ENCODE measurements at regions not wholly inside any gene's neighbourhood (a gene's known extent, or its start where the extent isn't known, plus 50 kb on each side); places are given as distances from the start of the nearest gene placed in this dataset.
A peak's percentile ranks its signal among the peaks of the same experiment; 100 is the strongest.

DNA sequence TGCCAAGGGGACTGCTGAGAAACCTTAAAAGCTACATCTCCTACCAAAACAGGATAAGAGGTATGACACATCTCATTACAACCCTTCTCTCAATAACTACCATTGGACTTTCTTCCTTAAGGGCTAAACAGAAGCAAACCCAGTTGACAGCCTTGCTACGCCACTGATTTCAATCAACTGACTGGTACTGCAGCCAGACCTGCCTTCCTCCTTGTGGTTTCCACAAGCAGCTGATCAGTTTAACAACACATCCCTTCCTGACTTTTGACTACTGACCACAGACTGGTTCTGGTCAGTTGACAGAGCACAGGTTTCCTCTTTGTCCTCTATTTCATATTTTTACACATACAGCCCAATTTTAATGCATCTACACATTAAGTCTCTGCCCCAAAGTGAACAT lies 108.8 kb downstream of the ADAMTS1 start:
- CTCF ChIA-PET: no interaction called here
- POLR2A ChIA-PET: no interaction called here
- Histone ChIP-seq H3K79me2 (ENCODE audit: control insufficient read depth, insufficient read depth, low read length) (no peaks in the 10 kb centered on the region), H3K36me3 (replicated peaks in 1 of 2; ENCODE audit: control extremely low read depth in 1 of 2, control insufficient read depth in 1 of 2, extremely low read depth in 1 of 2, insufficient read depth in 2 of 2, low read length in 1 of 2) (no peaks in the 10 kb centered on the region), H4K20me1 (ENCODE audit: control insufficient read depth, insufficient read depth, low read length, poor library complexity, severe bottlenecking) (no peaks in the 10 kb centered on the region), H2AFZ (ENCODE audit: insufficient read depth, low read depth, low read length, poor library complexity, severe bottlenecking) (no peak overlapping the region), H3K27me3 (replicated peaks in 1 of 4; ENCODE audit: control extremely low read depth in 1 of 4, control insufficient read depth in 3 of 4, insufficient read depth in 4 of 4, low read length in 3 of 4) (peaks cover 0 to 3% (median 0%) of the 10 kb centered on the region in 4 experiments), H3K9ac (ENCODE audit: low read length) (no peak overlapping the region), H3K27ac (ENCODE audit: low read length in 2 of 2) (no peak overlapping the region), H3K4me3 (ENCODE audit: control extremely low read depth in 1 of 5, extremely low read depth in 1 of 5, insufficient read depth in 1 of 5, low read depth in 2 of 5, low read length in 4 of 5) (no peak overlapping the region), H3K4me2 (replicated peaks; ENCODE audit: low read depth, low read length, poor library complexity, severe bottlenecking) (no peak overlapping the region), H3K9me3 (ENCODE audit: control extremely low read depth in 1 of 3, control insufficient read depth in 2 of 3, insufficient read depth in 1 of 3, low read length in 2 of 3) (no peaks in the 10 kb centered on the region), H3K4me1 (ENCODE audit: control insufficient read depth in 2 of 2, insufficient read depth in 2 of 2, low read length in 2 of 2) (no peaks in the 10 kb centered on the region)
- Mint-ChIP-seq H3K27me3 (no peaks in the 10 kb centered on the region), H3K4me1 (no peaks in the 10 kb centered on the region), H3K27ac (no peak overlapping the region), H3K9me3 (ENCODE audit: insufficient read depth) (peaks cover 2% of the 10 kb centered on the region), H3K4me3 (no peak overlapping the region)
- no peak for ATAC-seq (ENCODE audit: low read depth)
- intact Hi-C loops (cut with micrococcal nuclease): no loop called here
- 86% methylated on average over 1 of the region's 1 CpG for whole genome bisulfite sequencing (ENCODE audit: insufficient coverage)
- no peak for DNase-seq
- TF ChIP-seq, protein P1, sequence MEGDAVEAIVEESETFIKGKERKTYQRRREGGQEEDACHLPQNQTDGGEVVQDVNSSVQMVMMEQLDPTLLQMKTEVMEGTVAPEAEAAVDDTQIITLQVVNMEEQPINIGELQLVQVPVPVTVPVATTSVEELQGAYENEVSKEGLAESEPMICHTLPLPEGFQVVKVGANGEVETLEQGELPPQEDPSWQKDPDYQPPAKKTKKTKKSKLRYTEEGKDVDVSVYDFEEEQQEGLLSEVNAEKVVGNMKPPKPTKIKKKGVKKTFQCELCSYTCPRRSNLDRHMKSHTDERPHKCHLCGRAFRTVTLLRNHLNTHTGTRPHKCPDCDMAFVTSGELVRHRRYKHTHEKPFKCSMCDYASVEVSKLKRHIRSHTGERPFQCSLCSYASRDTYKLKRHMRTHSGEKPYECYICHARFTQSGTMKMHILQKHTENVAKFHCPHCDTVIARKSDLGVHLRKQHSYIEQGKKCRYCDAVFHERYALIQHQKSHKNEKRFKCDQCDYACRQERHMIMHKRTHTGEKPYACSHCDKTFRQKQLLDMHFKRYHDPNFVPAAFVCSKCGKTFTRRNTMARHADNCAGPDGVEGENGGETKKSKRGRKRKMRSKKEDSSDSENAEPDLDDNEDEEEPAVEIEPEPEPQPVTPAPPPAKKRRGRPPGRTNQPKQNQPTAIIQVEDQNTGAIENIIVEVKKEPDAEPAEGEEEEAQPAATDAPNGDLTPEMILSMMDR (IDR thresholded peaks at IDR 0.05): no peak
- no peak for TF ChIP-seq EZH2 (IDR thresholded peaks at IDR 0.05; ENCODE audit: borderline replicate concordance, insufficient read depth, low read depth, low read length, poor library complexity, severe bottlenecking)

DNA sequence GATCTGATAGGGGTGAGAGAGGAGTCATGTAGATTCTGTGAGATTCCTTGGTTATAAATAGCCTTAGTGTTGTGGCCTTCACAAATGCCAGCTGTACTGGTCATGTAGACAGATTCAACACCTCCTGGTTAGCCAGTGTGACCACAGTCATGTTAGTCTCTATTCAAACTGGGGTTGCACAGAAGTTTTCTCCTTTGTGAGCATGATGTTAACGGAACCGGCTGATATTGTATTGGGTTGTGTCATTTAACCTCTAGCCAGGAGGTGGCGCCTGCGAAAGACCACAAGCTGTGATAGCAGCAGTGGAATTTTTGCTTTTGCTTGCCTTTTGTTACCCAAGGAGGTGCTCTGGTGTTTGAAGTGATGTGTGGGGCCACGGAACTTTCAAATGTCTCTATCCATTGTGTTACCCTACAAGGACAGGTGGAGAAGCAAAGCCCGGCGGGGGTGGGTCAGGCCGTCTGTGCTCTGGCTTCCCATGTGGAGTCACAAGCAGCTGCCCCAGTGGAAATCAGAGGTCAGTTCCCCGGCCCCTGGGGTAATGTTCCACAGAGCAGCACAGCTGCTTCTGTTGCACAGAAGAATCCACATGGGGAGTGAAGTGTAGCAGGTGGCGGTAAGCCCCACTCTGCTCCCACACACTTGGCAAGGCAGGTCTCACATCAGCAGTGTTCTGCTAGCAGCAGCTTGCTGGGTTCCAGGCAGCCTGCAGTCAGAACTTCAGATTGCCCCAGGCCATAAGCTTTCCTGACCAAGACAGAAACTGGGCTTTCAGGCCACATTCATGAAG lies 112.6 kb downstream of the ADAMTS1 start:
- Histone ChIP-seq H3K4me3 (ENCODE audit: control extremely low read depth in 1 of 5, extremely low read depth in 1 of 5, insufficient read depth in 1 of 5, low read depth in 2 of 5, low read length in 4 of 5) (no peak overlapping the region), H3K27me3 (replicated peaks in 1 of 4; ENCODE audit: control extremely low read depth in 1 of 4, control insufficient read depth in 3 of 4, insufficient read depth in 4 of 4, low read length in 3 of 4) (peaks cover 0 to 3% (median 0%) of the 10 kb centered on the region in 4 experiments), H3K9me3 (ENCODE audit: control extremely low read depth in 1 of 3, control insufficient read depth in 2 of 3, insufficient read depth in 1 of 3, low read length in 2 of 3) (no peaks in the 10 kb centered on the region), H3K79me2 (ENCODE audit: control insufficient read depth, insufficient read depth, low read length) (no peaks in the 10 kb centered on the region), H3K36me3 (replicated peaks in 1 of 2; ENCODE audit: control extremely low read depth in 1 of 2, control insufficient read depth in 1 of 2, extremely low read depth in 1 of 2, insufficient read depth in 2 of 2, low read length in 1 of 2) (no peaks in the 10 kb centered on the region), H3K4me2 (replicated peaks; ENCODE audit: low read depth, low read length, poor library complexity, severe bottlenecking) (no peak overlapping the region), H4K20me1 (ENCODE audit: control insufficient read depth, insufficient read depth, low read length, poor library complexity, severe bottlenecking) (no peaks in the 10 kb centered on the region), H3K4me1 (ENCODE audit: control insufficient read depth in 2 of 2, insufficient read depth in 2 of 2, low read length in 2 of 2) (no peaks in the 10 kb centered on the region), H3K27ac (ENCODE audit: low read length in 2 of 2) (no peak overlapping the region), H2AFZ (ENCODE audit: insufficient read depth, low read depth, low read length, poor library complexity, severe bottlenecking) (no peak overlapping the region), H3K9ac (ENCODE audit: low read length) (no peak overlapping the region)
- H3K9me3 Mint-ChIP-seq (ENCODE audit: insufficient read depth): no peaks in the 10 kb centered on the region
- ChIA-PET POLR2A (no interaction called here), CTCF (interaction anchor here (1.4 kb wide), 1 partner anchor 9 kb away, joined by 4 read pairs; no protein-coding TSS in a partner anchor)
- H3K27ac Mint-ChIP-seq: no peak overlapping the region
- no peak overlapping the region for H3K4me3 Mint-ChIP-seq
- no peaks in the 10 kb centered on the region for H3K4me1 Mint-ChIP-seq
- no peak for TF ChIP-seq EZH2 (IDR thresholded peaks at IDR 0.05; ENCODE audit: borderline replicate concordance, insufficient read depth, low read depth, low read length, poor library complexity, severe bottlenecking)
- TF ChIP-seq, protein P1 (IDR thresholded peaks at IDR 0.05): peak; percentile 47
- ATAC-seq (ENCODE audit: low read depth) (no peak), DNase-seq (peak; percentile 26)
- H3K27me3 Mint-ChIP-seq: peaks cover 8% of the 10 kb centered on the region
- WGBS (ENCODE audit: insufficient coverage): 77% methylated on average over 9 of the region's 10 CpGs
- intact Hi-C loops (cut with micrococcal nuclease): no loop called here

Measured in B cell (primary cell).